Stomach (tissue), 8 donors: ENCODE measurements at regions not wholly inside any gene's neighbourhood (a gene's known extent, or its start where the extent isn't known, plus 50 kb on each side); places are given as distances from the start of the nearest gene placed in this dataset.
A peak's percentile ranks its signal among the peaks of the same experiment; 100 is the strongest.

Source experiments
- DNase-seq, 2 donors: peaks; one replicate each; pipeline versions ENCODE4 v3.0.0 to v3.0.0-alpha.2; 2013 to 2019
- H3K27ac ChIP-seq, 5 donors: fragments of 200-600 bp in 4 of 5; sonication (generic) in 4 of 5; one replicate each; pipeline ENCODE4 v1.5.1; 2013 to 2019; ENCODE audit warnings: mild to moderate bottlenecking in 1 of 5, moderate library complexity in 1 of 5
- H3K27me3 ChIP-seq, 3 donors: fragments of 200-600 bp; sonication (generic); one replicate each; pipeline ENCODE4 v1.5.1; 2017 to 2019; ENCODE audit warnings: mixed run types in 1 of 3
- H3K36me3 ChIP-seq, 4 donors: fragments of 200-600 bp; sonication (generic); 1 replicate in 3 of 4; 2 replicates in 1 of 4; pipeline ENCODE4 v1.5.1; 2016 to 2019
- H3K4me1 ChIP-seq, 4 donors: fragments of 200-600 bp; sonication (generic); one replicate each; pipeline ENCODE4 v1.5.1; 2016 to 2019
- H3K4me3 ChIP-seq, 4 donors: fragments of 200-600 bp; sonication (generic) in 3 of 4; one replicate each; pipeline ENCODE4 v1.5.1; 2016 to 2019; ENCODE audit warnings: mild to moderate bottlenecking in 1 of 4
- H3K9me3 ChIP-seq, 4 donors: fragments of 200-600 bp; sonication (generic); one replicate each; pipeline ENCODE4 v1.5.1; 2016 to 2019
- CTCF ChIP-seq, 7 experiments: fragments of 450-650 bp in 4 of 7; fragments of 200-600 bp in 3 of 7; sonication (generic) in 3 of 7; IDR thresholded peaks; one replicate each; pipeline ENCODE4 v1.5.1; 2016 to 2019; ENCODE audit warnings: antibody characterized with exemption in 7 of 7, control low read depth in 2 of 7, mild to moderate bottlenecking in 1 of 7
- EP300 ChIP-seq: sonication (generic); formaldehyde crosslinking; IDR thresholded peaks from one replicate; pipeline ENCODE4 v1.6.1; 2017; ENCODE audit warnings: antibody characterized with exemption
- POLR2A ChIP-seq, 4 donors: fragments of 450-650 bp; IDR thresholded peaks; one replicate each; pipeline ENCODE4 v1.6.1; 2016; ENCODE audit warnings: antibody characterized with exemption in 4 of 4, control low read depth in 2 of 4, mild to moderate bottlenecking in 1 of 4, moderate library complexity in 1 of 4
- POLR2AphosphoS5 ChIP-seq, 3 donors: sonication (generic); formaldehyde crosslinking; IDR thresholded peaks; one replicate each; pipeline ENCODE4 v1.6.1; 2016; ENCODE audit warnings: antibody characterized with exemption in 3 of 3
- WGBS, 5 donors: extraction: QIAGEN DNeasy Blood & Tissue Kit in 3 of 5; methylation state at CpG; one replicate each; pipeline versions ENCODE4 v1.1.5 to v1.1.7; 2013 to 2018; 5-methylcytosine and 5-hydroxymethylcytosine counted together
- intact Hi-C: fragments of 100-400 bp; cut with DNase I; formaldehyde crosslinking; loops from one replicate; pipeline ENCODE4 v1.15.1; 2023; ENCODE audit warnings: low total_unique reads
- donor health status: healthy with polysubstance abuse.
- donor health status: Bipolar disorder and iron deficiency.
- donor health status: healthy.

GRCh38 chr7:131800531-131800930 is 244.1 kb upstream of the PODXL start:
- no peaks in the 10 kb centered on the region for H3K36me3 ChIP-seq
- intact Hi-C loops = no loop called here
- WGBS, 5 donors = 33 to 59% (median 56%) methylated on average over 1 of the region's 1 CpG
- no peak for DNase-seq
- no peak for TF ChIP-seq POLR2AphosphoS5 (IDR thresholded peaks at IDR 0.05)
- no peak for TF ChIP-seq EP300
- no peak for TF ChIP-seq CTCF (IDR thresholded peaks at IDR 0.05)
- TF ChIP-seq POLR2A (IDR thresholded peaks at IDR 0.05) = no peak
- no peak overlapping the region for H3K27ac ChIP-seq
- H3K9me3 ChIP-seq = no peaks in the 10 kb centered on the region
- H3K27me3 ChIP-seq = peaks cover 0 to 2% (median 0%) of the 10 kb centered on the region in 3 donors
- H3K4me1 ChIP-seq = no peaks in the 10 kb centered on the region
- H3K4me3 ChIP-seq = no peak overlapping the region

- TF ChIP-seq EP300 (no peak), POLR2AphosphoS5 (IDR thresholded peaks at IDR 0.05) (no peak), CTCF (IDR thresholded peaks at IDR 0.05) (no peak), POLR2A (IDR thresholded peaks at IDR 0.05) (no peak)
- H3K9me3 ChIP-seq = no peaks in the 10 kb centered on the region
- H3K36me3 ChIP-seq = no peaks in the 10 kb centered on the region
- intact Hi-C loops = no loop called here
- no peak overlapping the region for H3K27ac ChIP-seq
- no peaks in the 10 kb centered on the region for H3K4me1 ChIP-seq
- DNase-seq = no peak
- H3K27me3 ChIP-seq = no peaks in the 10 kb centered on the region
- H3K4me3 ChIP-seq = no peak overlapping the region
- WGBS, 5 donors = 70 to 78% (median 76%) methylated on average over 6 of the region's 6 CpGs
These were observed 243.6 kb upstream of the PODXL start for GRCh38 chr7:131800008-131800407.

GRCh38 chr7:131797841-131798240 is 241.4 kb upstream of the PODXL start:
- WGBS, 5 donors = 71 to 80% (median 77%) methylated on average over 4 of the region's 4 CpGs
- Histone ChIP-seq H3K27ac (no peak overlapping the region), H3K9me3 (no peaks in the 10 kb centered on the region), H3K36me3 (no peaks in the 10 kb centered on the region), H3K4me1 (no peaks in the 10 kb centered on the region), H3K4me3 (no peak overlapping the region), H3K27me3 (peaks cover 0 to 4% (median 0%) of the 10 kb centered on the region in 3 donors)
- no peak for DNase-seq
- intact Hi-C loops = no loop called here
- TF ChIP-seq POLR2A (IDR thresholded peaks at IDR 0.05) = no peak
- TF ChIP-seq EP300 = no peak

- H3K36me3 ChIP-seq = no peaks in the 10 kb centered on the region
- DNase-seq = peak in 1 of 2 donors; percentile 8
- no peaks in the 10 kb centered on the region for H3K9me3 ChIP-seq
- no peak for TF ChIP-seq POLR2A (IDR thresholded peaks at IDR 0.05)
- no peak for TF ChIP-seq POLR2AphosphoS5 (IDR thresholded peaks at IDR 0.05)
- TF ChIP-seq CTCF (IDR thresholded peaks at IDR 0.05) = no peak
- TF ChIP-seq EP300 = no peak
- WGBS, 5 donors = 82 to 88% (median 84%) methylated on average over 10 of the region's 10 CpGs
- H3K27ac ChIP-seq = no peak overlapping the region
- H3K4me3 ChIP-seq = no peak overlapping the region
- peaks cover 0 to 4% (median 0%) of the 10 kb centered on the region in 3 donors for H3K27me3 ChIP-seq
- intact Hi-C loops = no loop called here
- no peaks in the 10 kb centered on the region for H3K4me1 ChIP-seq
These were observed 239.0 kb upstream of the PODXL start for GRCh38 chr7:131795400-131795799.

- TF ChIP-seq EP300 (no peak), POLR2A (IDR thresholded peaks at IDR 0.05) (no peak), POLR2AphosphoS5 (IDR thresholded peaks at IDR 0.05) (no peak), CTCF (IDR thresholded peaks at IDR 0.05) (no peak)
- Histone ChIP-seq H3K27ac (no peak overlapping the region), H3K4me3 (no peak overlapping the region), H3K4me1 (no peaks in the 10 kb centered on the region), H3K9me3 (no peaks in the 10 kb centered on the region), H3K36me3 (no peaks in the 10 kb centered on the region), H3K27me3 (peaks cover 0 to 4% (median 0%) of the 10 kb centered on the region in 3 donors)
- WGBS, 5 donors = 82 to 92% (median 86%) methylated on average over 3 of the region's 3 CpGs
- intact Hi-C loops = no loop called here
- DNase-seq = no peak
These were observed 235.9 kb upstream of the PODXL start for GRCh38 chr7:131792311-131792710.
